ENCODE measurements at regions not wholly inside any gene's neighbourhood (a gene's known extent, or its start where the extent isn't known, plus 50 kb on each side); places are given as distances from the start of the nearest gene placed in this dataset.
"Not testable (repeated sequence)": the region's sequence is repeated elsewhere in the genome, so short reads cannot be mapped to it uniquely, and the experiment has no call there.

- DNase-seq, result no peak
- H3K4me3 Mint-ChIP-seq, result no peak overlapping the region
- no peaks in the 10 kb centered on the region for H3K27me3 Mint-ChIP-seq
Measured at GRCh38 chr7:110246118-110246517, 844.8 kb upstream of the LRRN3 start.

GRCh38 chr7:110253093-110253492 lies 837.8 kb upstream of the LRRN3 start:
- Mint-ChIP-seq H3K27me3 (no peaks in the 10 kb centered on the region), H3K4me3 (no peak overlapping the region), H3K4me1 (ENCODE audit: low read depth) (no peaks in the 10 kb centered on the region), H3K36me3 (ENCODE audit: low read depth) (no peaks in the 10 kb centered on the region), H3K27ac (no peak overlapping the region), H3K9me3 (no peaks in the 10 kb centered on the region)
- DNase-seq, result no peak

More at GRCh38 chr7:110246118-110246517, 844.8 kb upstream of the LRRN3 start:
- Mint-ChIP-seq H3K9me3 (no peaks in the 10 kb centered on the region), H3K4me1 (ENCODE audit: low read depth) (no peaks in the 10 kb centered on the region), H3K36me3 (ENCODE audit: low read depth) (no peaks in the 10 kb centered on the region), H3K27ac (no peak overlapping the region)

- H3K9me3 Mint-ChIP-seq, result no peaks in the 10 kb centered on the region
- no peaks in the 10 kb centered on the region for H3K4me1 Mint-ChIP-seq (ENCODE audit: low read depth)
- H3K27me3 Mint-ChIP-seq, result no peaks in the 10 kb centered on the region
- no peaks in the 10 kb centered on the region for H3K36me3 Mint-ChIP-seq (ENCODE audit: low read depth)
- no peak for DNase-seq
- no peak overlapping the region for H3K27ac Mint-ChIP-seq
- H3K4me3 Mint-ChIP-seq, result no peak overlapping the region
Measured at GRCh38 chr7:110257673-110258072, 833.3 kb upstream of the LRRN3 start.

- H3K4me1 Mint-ChIP-seq (ENCODE audit: low read depth), result no peaks in the 10 kb centered on the region
- no peaks in the 10 kb centered on the region for H3K27me3 Mint-ChIP-seq
- no peak overlapping the region for H3K4me3 Mint-ChIP-seq
- DNase-seq, result no peak
- H3K27ac Mint-ChIP-seq, result no peak overlapping the region
- H3K9me3 Mint-ChIP-seq, result peaks cover 2% of the 10 kb centered on the region
- H3K36me3 Mint-ChIP-seq (ENCODE audit: low read depth), result no peaks in the 10 kb centered on the region
Measured at GRCh38 chr7:110262251-110262650, 828.7 kb upstream of the LRRN3 start.

GRCh38 chr7:110264288-110264687 lies 826.6 kb upstream of the LRRN3 start:
- H3K4me3 Mint-ChIP-seq, result no peak overlapping the region
- no peaks in the 10 kb centered on the region for H3K27me3 Mint-ChIP-seq
- no peak for DNase-seq
- peaks cover 5% of the 10 kb centered on the region for H3K9me3 Mint-ChIP-seq
- no peak overlapping the region for H3K27ac Mint-ChIP-seq
- H3K4me1 Mint-ChIP-seq (ENCODE audit: low read depth), result no peaks in the 10 kb centered on the region
- H3K36me3 Mint-ChIP-seq (ENCODE audit: low read depth), result no peaks in the 10 kb centered on the region

- no peak for DNase-seq
- Mint-ChIP-seq H3K9me3 (no peaks in the 10 kb centered on the region), H3K27me3 (no peaks in the 10 kb centered on the region), H3K36me3 (ENCODE audit: low read depth) (no peaks in the 10 kb centered on the region), H3K4me3 (no peak overlapping the region), H3K27ac (no peak overlapping the region), H3K4me1 (ENCODE audit: low read depth) (no peaks in the 10 kb centered on the region)
Measured at GRCh38 chr7:110281362-110281761, 809.6 kb upstream of the LRRN3 start.

- no peak overlapping the region for H3K27ac Mint-ChIP-seq
- no peaks in the 10 kb centered on the region for H3K9me3 Mint-ChIP-seq
- H3K36me3 Mint-ChIP-seq (ENCODE audit: low read depth), result no peaks in the 10 kb centered on the region
- no peak for DNase-seq
- no peaks in the 10 kb centered on the region for H3K27me3 Mint-ChIP-seq
- H3K4me3 Mint-ChIP-seq, result no peak overlapping the region
- no peaks in the 10 kb centered on the region for H3K4me1 Mint-ChIP-seq (ENCODE audit: low read depth)
Measured at GRCh38 chr7:110283056-110283455, 807.9 kb upstream of the LRRN3 start.

GRCh38 chr7:110291430-110291829 lies 799.5 kb upstream of the LRRN3 start:
- no peak overlapping the region for H3K4me3 Mint-ChIP-seq
- no peaks in the 10 kb centered on the region for H3K9me3 Mint-ChIP-seq
- no peak overlapping the region for H3K27ac Mint-ChIP-seq
- DNase-seq, result no peak
- no peaks in the 10 kb centered on the region for H3K27me3 Mint-ChIP-seq
- no peaks in the 10 kb centered on the region for H3K36me3 Mint-ChIP-seq (ENCODE audit: low read depth)
- H3K4me1 Mint-ChIP-seq (ENCODE audit: low read depth), result no peaks in the 10 kb centered on the region

GRCh38 chr7:110296321-110296720 lies 794.6 kb upstream of the LRRN3 start:
- Mint-ChIP-seq H3K27me3 (no peaks in the 10 kb centered on the region), H3K27ac (no peak overlapping the region), H3K36me3 (ENCODE audit: low read depth) (no peaks in the 10 kb centered on the region), H3K4me1 (ENCODE audit: low read depth) (no peaks in the 10 kb centered on the region), H3K4me3 (no peak overlapping the region), H3K9me3 (no peaks in the 10 kb centered on the region)
- no peak for DNase-seq

GRCh38 chr7:110307776-110308175 lies 783.2 kb upstream of the LRRN3 start:
- Mint-ChIP-seq H3K36me3 (ENCODE audit: low read depth) (no peaks in the 10 kb centered on the region), H3K4me1 (ENCODE audit: low read depth) (no peaks in the 10 kb centered on the region), H3K9me3 (no peaks in the 10 kb centered on the region), H3K27ac (no peak overlapping the region), H3K27me3 (no peaks in the 10 kb centered on the region), H3K4me3 (no peak overlapping the region)
- DNase-seq, result no peak

- H3K27me3 Mint-ChIP-seq, result no peaks in the 10 kb centered on the region
- H3K4me1 Mint-ChIP-seq (ENCODE audit: low read depth), result no peaks in the 10 kb centered on the region
- H3K36me3 Mint-ChIP-seq (ENCODE audit: low read depth), result no peaks in the 10 kb centered on the region
- H3K27ac Mint-ChIP-seq, result no peak overlapping the region
- H3K4me3 Mint-ChIP-seq, result no peak overlapping the region
- DNase-seq, result no peak
- H3K9me3 Mint-ChIP-seq, result no peaks in the 10 kb centered on the region
Measured at GRCh38 chr7:110308791-110309190, 782.1 kb upstream of the LRRN3 start.

GRCh38 chr7:110309941-110310340 lies 781.0 kb upstream of the LRRN3 start:
- no peak for DNase-seq
- H3K27ac Mint-ChIP-seq, result no peak overlapping the region
- H3K27me3 Mint-ChIP-seq, result no peaks in the 10 kb centered on the region
- H3K4me3 Mint-ChIP-seq, result no peak overlapping the region
- no peaks in the 10 kb centered on the region for H3K4me1 Mint-ChIP-seq (ENCODE audit: low read depth)
- H3K9me3 Mint-ChIP-seq, result no peaks in the 10 kb centered on the region
- no peaks in the 10 kb centered on the region for H3K36me3 Mint-ChIP-seq (ENCODE audit: low read depth)

GRCh38 chr7:110311556-110311955 lies 779.4 kb upstream of the LRRN3 start:
- Mint-ChIP-seq H3K27me3 (no peaks in the 10 kb centered on the region), H3K9me3 (no peaks in the 10 kb centered on the region), H3K4me3 (no peak overlapping the region), H3K36me3 (ENCODE audit: low read depth) (no peaks in the 10 kb centered on the region), H3K27ac (no peak overlapping the region), H3K4me1 (ENCODE audit: low read depth) (no peaks in the 10 kb centered on the region)
- no peak for DNase-seq

- DNase-seq, result no peak
- Mint-ChIP-seq H3K36me3 (ENCODE audit: low read depth) (no peaks in the 10 kb centered on the region), H3K27me3 (no peaks in the 10 kb centered on the region), H3K27ac (no peak overlapping the region), H3K4me1 (ENCODE audit: low read depth) (no peaks in the 10 kb centered on the region), H3K4me3 (no peak overlapping the region), H3K9me3 (peaks cover 8% of the 10 kb centered on the region)
Measured at GRCh38 chr7:110317541-110318265, 773.2 kb upstream of the LRRN3 start.

GRCh38 chr7:110320285-110320684 lies 770.6 kb upstream of the LRRN3 start:
- H3K4me1 Mint-ChIP-seq (ENCODE audit: low read depth); H3K4me3 Mint-ChIP-seq; DNase-seq; H3K36me3 Mint-ChIP-seq (ENCODE audit: low read depth); H3K27ac Mint-ChIP-seq; H3K27me3 Mint-ChIP-seq; H3K9me3 Mint-ChIP-seq: not testable (repeated sequence)

GRCh38 chr7:110322796-110323195 lies 768.1 kb upstream of the LRRN3 start:
- H3K4me1 Mint-ChIP-seq (ENCODE audit: low read depth), result no peaks in the 10 kb centered on the region
- H3K9me3 Mint-ChIP-seq, result peaks cover 8% of the 10 kb centered on the region
- no peak for DNase-seq
- no peak overlapping the region for H3K27ac Mint-ChIP-seq
- H3K27me3 Mint-ChIP-seq, result no peaks in the 10 kb centered on the region
- no peaks in the 10 kb centered on the region for H3K36me3 Mint-ChIP-seq (ENCODE audit: low read depth)
- H3K4me3 Mint-ChIP-seq, result no peak overlapping the region
